ENCODE measurements at regions not wholly inside any gene's neighbourhood (a gene's known extent, or its start where the extent isn't known, plus 50 kb on each side); places are given as distances from the start of the nearest gene placed in this dataset.

DNA sequence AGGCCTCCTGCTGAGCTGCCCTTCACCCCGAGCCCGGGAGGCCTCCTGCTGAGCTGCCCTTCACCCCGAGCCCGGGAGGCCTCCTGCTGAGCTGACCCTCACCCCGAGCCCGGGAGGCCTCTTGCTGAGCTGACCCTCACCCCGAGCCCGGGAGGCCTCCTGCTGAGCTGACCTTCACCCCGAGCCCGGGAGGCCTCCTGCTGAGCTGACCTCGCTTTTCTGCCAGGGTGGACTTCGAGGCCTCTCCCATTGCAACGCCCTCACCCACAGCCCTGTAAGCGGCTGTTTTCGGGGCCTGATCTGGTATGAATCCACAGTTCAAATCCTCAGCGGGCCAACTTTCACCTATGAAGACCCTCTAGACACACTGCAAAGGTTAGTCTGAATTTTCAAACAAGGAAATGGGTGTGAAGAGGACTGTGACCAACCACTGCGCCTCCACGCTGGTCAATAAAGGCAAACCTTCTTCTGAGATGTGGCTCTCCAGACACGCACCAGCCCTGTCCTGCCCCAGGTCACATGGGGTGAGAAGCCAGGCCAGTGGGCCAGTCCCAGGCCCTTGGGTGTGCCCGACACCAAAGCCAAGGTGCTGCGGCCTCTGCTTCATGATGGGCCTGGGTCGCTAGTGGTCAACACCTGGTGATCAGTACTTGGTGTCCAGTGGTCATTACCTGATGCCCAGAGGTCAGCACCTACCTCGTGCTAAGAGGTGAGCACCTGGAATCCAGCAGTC is 225.1 kb upstream of the SALL3 start:
- TF ChIP-seq, protein P1, sequence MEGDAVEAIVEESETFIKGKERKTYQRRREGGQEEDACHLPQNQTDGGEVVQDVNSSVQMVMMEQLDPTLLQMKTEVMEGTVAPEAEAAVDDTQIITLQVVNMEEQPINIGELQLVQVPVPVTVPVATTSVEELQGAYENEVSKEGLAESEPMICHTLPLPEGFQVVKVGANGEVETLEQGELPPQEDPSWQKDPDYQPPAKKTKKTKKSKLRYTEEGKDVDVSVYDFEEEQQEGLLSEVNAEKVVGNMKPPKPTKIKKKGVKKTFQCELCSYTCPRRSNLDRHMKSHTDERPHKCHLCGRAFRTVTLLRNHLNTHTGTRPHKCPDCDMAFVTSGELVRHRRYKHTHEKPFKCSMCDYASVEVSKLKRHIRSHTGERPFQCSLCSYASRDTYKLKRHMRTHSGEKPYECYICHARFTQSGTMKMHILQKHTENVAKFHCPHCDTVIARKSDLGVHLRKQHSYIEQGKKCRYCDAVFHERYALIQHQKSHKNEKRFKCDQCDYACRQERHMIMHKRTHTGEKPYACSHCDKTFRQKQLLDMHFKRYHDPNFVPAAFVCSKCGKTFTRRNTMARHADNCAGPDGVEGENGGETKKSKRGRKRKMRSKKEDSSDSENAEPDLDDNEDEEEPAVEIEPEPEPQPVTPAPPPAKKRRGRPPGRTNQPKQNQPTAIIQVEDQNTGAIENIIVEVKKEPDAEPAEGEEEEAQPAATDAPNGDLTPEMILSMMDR (IDR thresholded peaks at IDR 0.05), result no peak
- no peak for TF ChIP-seq POLR2A (IDR thresholded peaks at IDR 0.05)
